Stimulated activated CD8-positive, alpha-beta memory T cell treated with anti-CD3 and anti-CD28 coated beads, Interleukin-7, amount 100 ng/mL, for 4 hours (primary cell): ENCODE measurements at regions not wholly inside any gene's neighbourhood (a gene's known extent, or its start where the extent isn't known, plus 50 kb on each side); places are given as distances from the start of the nearest gene placed in this dataset.
"Not testable (repeated sequence)": the region's sequence is repeated elsewhere in the genome, so short reads cannot be mapped to it uniquely, and the experiment has no call there.

ENCODE experiments used
- DNase-seq, 2 donors: peaks; one replicate each; pipeline ENCODE4 v3.0.0-alpha.2; 2020; ENCODE audit warnings: low read depth in 2 of 2

- no peak for DNase-seq
These were observed 578.9 kb upstream of the NR5A2 start for GRCh38 chr1:199448646-199449045.

GRCh38 chr1:199449221-199449620 is 578.3 kb upstream of the NR5A2 start:
- no peak for DNase-seq

- DNase-seq, result no peak
These were observed 577.8 kb upstream of the NR5A2 start for GRCh38 chr1:199449681-199450080.

GRCh38 chr1:199452627-199453026 is 574.9 kb upstream of the NR5A2 start:
- DNase-seq, result no peak

- no peak for DNase-seq
These were observed 573.8 kb upstream of the NR5A2 start for GRCh38 chr1:199453723-199454122.

- no peak for DNase-seq
These were observed 566.6 kb upstream of the NR5A2 start for GRCh38 chr1:199460933-199461332.

- no peak for DNase-seq
These were observed 563.9 kb upstream of the NR5A2 start for GRCh38 chr1:199463521-199464127.

- no peak for DNase-seq
These were observed 560.5 kb upstream of the NR5A2 start for GRCh38 chr1:199466961-199467360.

- DNase-seq, result no peak
These were observed 555.5 kb upstream of the NR5A2 start for GRCh38 chr1:199472018-199472417.

GRCh38 chr1:199472978-199473377 is 554.5 kb upstream of the NR5A2 start:
- no peak for DNase-seq

- no peak for DNase-seq
These were observed 552.8 kb upstream of the NR5A2 start for GRCh38 chr1:199474738-199475137.

GRCh38 chr1:199482426-199482825 is 545.1 kb upstream of the NR5A2 start:
- DNase-seq, result no peak

- no peak for DNase-seq
These were observed 537.9 kb upstream of the NR5A2 start for GRCh38 chr1:199489594-199489993.

GRCh38 chr1:199490769-199491527 is 536.6 kb upstream of the NR5A2 start:
- no peak for DNase-seq

- DNase-seq, result no peak
These were observed 532.1 kb upstream of the NR5A2 start for GRCh38 chr1:199495432-199495831.

GRCh38 chr1:199498802-199499201 is 528.7 kb upstream of the NR5A2 start:
- not testable (repeated sequence) for DNase-seq

- no peak for DNase-seq
These were observed 519.4 kb upstream of the NR5A2 start for GRCh38 chr1:199508072-199508471.

- DNase-seq, result no peak
These were observed 518.9 kb upstream of the NR5A2 start for GRCh38 chr1:199508653-199509052.

- no peak for DNase-seq
These were observed 518.1 kb upstream of the NR5A2 start for GRCh38 chr1:199509456-199509855.

- no peak for DNase-seq
These were observed 517.2 kb upstream of the NR5A2 start for GRCh38 chr1:199510314-199510713.

GRCh38 chr1:199512037-199512710 is 515.3 kb upstream of the NR5A2 start:
- no peak for DNase-seq

- no peak for DNase-seq
These were observed 512.2 kb upstream of the NR5A2 start for GRCh38 chr1:199515261-199515660.

- DNase-seq, result no peak
These were observed 505.2 kb upstream of the NR5A2 start for GRCh38 chr1:199522338-199522737.
